ENCODE measurements at regions not wholly inside any gene's neighbourhood (a gene's known extent, or its start where the extent isn't known, plus 50 kb on each side); places are given as distances from the start of the nearest gene placed in this dataset.

DNA sequence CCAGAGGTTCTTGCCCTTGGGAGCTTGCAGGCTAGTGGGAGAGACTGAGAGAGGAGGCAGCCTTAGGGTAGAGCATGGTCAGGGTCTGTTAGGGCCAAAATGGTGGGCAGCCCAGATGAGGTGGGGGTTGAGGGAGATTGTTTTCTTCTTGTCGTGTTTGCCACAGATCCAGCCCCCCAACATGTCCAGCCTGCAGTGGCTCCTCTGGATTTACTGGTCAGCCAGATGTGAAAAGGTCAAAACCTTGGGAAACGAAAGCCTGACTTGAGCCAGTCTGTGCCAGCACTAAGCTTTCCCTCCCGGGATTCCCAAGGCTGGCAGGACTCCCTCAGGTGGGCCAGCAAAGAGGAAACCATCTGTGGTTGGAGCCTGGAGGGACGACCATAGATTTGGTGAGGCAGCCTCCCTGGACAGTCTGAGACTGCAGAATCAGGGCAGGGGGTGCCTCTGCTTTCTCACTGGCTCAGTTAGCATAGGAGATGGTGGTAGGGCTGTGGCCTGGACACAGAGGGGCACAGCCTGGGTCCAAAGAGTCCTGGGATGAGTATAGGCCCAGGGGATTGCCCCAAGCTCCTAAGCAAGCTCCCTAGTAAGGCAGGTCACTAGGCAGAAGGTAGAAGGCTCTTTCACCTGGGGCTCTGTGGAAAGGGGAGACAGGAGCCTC lies 51.2 kb upstream of the PRR23C start:
- no peaks in the 10 kb centered on the region for H4K20me1 ChIP-seq (ENCODE audit: control insufficient read depth, extremely low read depth, insufficient read depth, low read length)
- DNase-seq (ENCODE audit: low read depth in 2 of 2), result no peak
- H3K36me3 ChIP-seq (ENCODE audit: control insufficient read depth, insufficient read depth, low read length), result no peaks in the 10 kb centered on the region
- no peaks in the 10 kb centered on the region for H3K4me1 ChIP-seq (ENCODE audit: control insufficient read depth, extremely low read depth, insufficient read depth, low read length)
- no peaks in the 10 kb centered on the region for H3K79me2 ChIP-seq (ENCODE audit: control insufficient read depth, insufficient read depth, low read length)
- no peak overlapping the region for H3K4me2 ChIP-seq (ENCODE audit: extremely low read depth, insufficient read depth, low read length)
- H3K27ac ChIP-seq (ENCODE audit: insufficient read depth, low read length), result no peak overlapping the region
- H3K27me3 ChIP-seq (ENCODE audit: control insufficient read depth, insufficient read depth, low read length), result no peaks in the 10 kb centered on the region
- H3K4me3 ChIP-seq (replicated peaks in 1 of 4; ENCODE audit: control extremely low read depth in 1 of 4, insufficient read depth in 1 of 4, low read depth in 3 of 4, low read length in 4 of 4), result no peak overlapping the region
- H2AFZ ChIP-seq (ENCODE audit: low read length), result no peak overlapping the region
- TF ChIP-seq EZH2 (IDR thresholded peaks at IDR 0.05; ENCODE audit: low read length, missing control alignments), result no peak
- TF ChIP-seq, protein P1, sequence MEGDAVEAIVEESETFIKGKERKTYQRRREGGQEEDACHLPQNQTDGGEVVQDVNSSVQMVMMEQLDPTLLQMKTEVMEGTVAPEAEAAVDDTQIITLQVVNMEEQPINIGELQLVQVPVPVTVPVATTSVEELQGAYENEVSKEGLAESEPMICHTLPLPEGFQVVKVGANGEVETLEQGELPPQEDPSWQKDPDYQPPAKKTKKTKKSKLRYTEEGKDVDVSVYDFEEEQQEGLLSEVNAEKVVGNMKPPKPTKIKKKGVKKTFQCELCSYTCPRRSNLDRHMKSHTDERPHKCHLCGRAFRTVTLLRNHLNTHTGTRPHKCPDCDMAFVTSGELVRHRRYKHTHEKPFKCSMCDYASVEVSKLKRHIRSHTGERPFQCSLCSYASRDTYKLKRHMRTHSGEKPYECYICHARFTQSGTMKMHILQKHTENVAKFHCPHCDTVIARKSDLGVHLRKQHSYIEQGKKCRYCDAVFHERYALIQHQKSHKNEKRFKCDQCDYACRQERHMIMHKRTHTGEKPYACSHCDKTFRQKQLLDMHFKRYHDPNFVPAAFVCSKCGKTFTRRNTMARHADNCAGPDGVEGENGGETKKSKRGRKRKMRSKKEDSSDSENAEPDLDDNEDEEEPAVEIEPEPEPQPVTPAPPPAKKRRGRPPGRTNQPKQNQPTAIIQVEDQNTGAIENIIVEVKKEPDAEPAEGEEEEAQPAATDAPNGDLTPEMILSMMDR (conservative IDR thresholded peaks at IDR 0.05 in 1 of 2, IDR thresholded peaks at IDR 0.05 in 1 of 2; ENCODE audit: low read depth in 1 of 2, low read length in 2 of 2), result no peak
- no peak overlapping the region for H3K9ac ChIP-seq (ENCODE audit: insufficient read depth, low read length)
- no peaks in the 10 kb centered on the region for H3K9me3 ChIP-seq (ENCODE audit: control insufficient read depth, insufficient read depth, low read depth, low read length)

DNA sequence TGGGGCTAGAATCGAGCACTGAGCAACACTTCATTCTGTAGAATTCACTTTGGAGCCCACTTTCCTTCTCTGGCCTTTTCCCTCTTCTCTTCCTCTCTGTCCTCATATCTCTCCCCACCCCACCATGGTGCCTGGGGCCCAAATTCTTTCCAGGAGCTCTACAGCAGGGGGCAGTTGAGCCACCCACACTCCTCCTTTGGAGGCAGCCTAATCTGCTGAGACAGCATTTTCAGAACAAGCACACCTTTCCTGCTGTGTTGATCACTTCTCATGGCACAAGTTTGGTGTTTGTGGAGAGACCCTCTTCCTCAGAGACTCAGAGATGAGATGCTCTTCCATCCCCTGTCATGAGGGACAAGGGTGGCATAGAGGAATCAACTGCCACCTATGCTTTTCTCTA lies 52.0 kb upstream of the PRR23C start:
- no peaks in the 10 kb centered on the region for H3K4me1 ChIP-seq (ENCODE audit: control insufficient read depth, extremely low read depth, insufficient read depth, low read length)
- no peak overlapping the region for H3K4me3 ChIP-seq (replicated peaks in 1 of 4; ENCODE audit: control extremely low read depth in 1 of 4, insufficient read depth in 1 of 4, low read depth in 3 of 4, low read length in 4 of 4)
- no peak overlapping the region for H3K27ac ChIP-seq (ENCODE audit: insufficient read depth, low read length)
- no peak overlapping the region for H2AFZ ChIP-seq (ENCODE audit: low read length)
- H3K4me2 ChIP-seq (ENCODE audit: extremely low read depth, insufficient read depth, low read length), result no peak overlapping the region
- no peak overlapping the region for H3K9ac ChIP-seq (ENCODE audit: insufficient read depth, low read length)
- H4K20me1 ChIP-seq (ENCODE audit: control insufficient read depth, extremely low read depth, insufficient read depth, low read length), result no peaks in the 10 kb centered on the region
- DNase-seq (ENCODE audit: low read depth in 2 of 2), result no peak
- no peak for TF ChIP-seq EZH2 (IDR thresholded peaks at IDR 0.05; ENCODE audit: low read length, missing control alignments)
- TF ChIP-seq, protein P1 (conservative IDR thresholded peaks at IDR 0.05 in 1 of 2, IDR thresholded peaks at IDR 0.05 in 1 of 2; ENCODE audit: low read depth in 1 of 2, low read length in 2 of 2), result no peak
- no peaks in the 10 kb centered on the region for H3K79me2 ChIP-seq (ENCODE audit: control insufficient read depth, insufficient read depth, low read length)
- no peaks in the 10 kb centered on the region for H3K36me3 ChIP-seq (ENCODE audit: control insufficient read depth, insufficient read depth, low read length)
- no peaks in the 10 kb centered on the region for H3K27me3 ChIP-seq (ENCODE audit: control insufficient read depth, insufficient read depth, low read length)
- no peaks in the 10 kb centered on the region for H3K9me3 ChIP-seq (ENCODE audit: control insufficient read depth, insufficient read depth, low read depth, low read length)

DNA sequence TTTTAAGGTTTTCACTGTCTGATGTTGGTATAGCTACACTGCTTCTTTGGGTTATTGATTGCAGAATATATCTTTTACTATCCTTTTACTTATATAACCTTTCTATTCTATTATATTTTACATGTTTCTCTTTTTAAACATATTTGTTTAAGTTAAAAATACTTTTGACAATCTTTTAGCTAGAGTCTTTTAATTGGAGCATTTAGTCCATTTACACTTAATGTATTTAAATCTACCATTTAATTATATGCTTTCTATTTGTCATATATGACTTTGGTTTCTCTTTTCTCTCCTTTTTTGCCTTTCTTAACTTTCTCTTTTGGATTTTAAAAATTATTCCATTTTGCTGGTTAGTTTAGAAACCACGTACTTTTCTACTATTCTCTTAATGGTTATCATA lies 53.7 kb upstream of the PRR23C start:
- Histone ChIP-seq H3K27me3 (ENCODE audit: control insufficient read depth, insufficient read depth, low read length) (no peaks in the 10 kb centered on the region), H3K4me3 (replicated peaks in 1 of 4; ENCODE audit: control extremely low read depth in 1 of 4, insufficient read depth in 1 of 4, low read depth in 3 of 4, low read length in 4 of 4) (no peak overlapping the region), H3K79me2 (ENCODE audit: control insufficient read depth, insufficient read depth, low read length) (no peaks in the 10 kb centered on the region), H3K9me3 (ENCODE audit: control insufficient read depth, insufficient read depth, low read depth, low read length) (no peaks in the 10 kb centered on the region), H4K20me1 (ENCODE audit: control insufficient read depth, extremely low read depth, insufficient read depth, low read length) (no peaks in the 10 kb centered on the region), H3K27ac (ENCODE audit: insufficient read depth, low read length) (no peak overlapping the region), H3K36me3 (ENCODE audit: control insufficient read depth, insufficient read depth, low read length) (no peaks in the 10 kb centered on the region), H3K4me2 (ENCODE audit: extremely low read depth, insufficient read depth, low read length) (no peak overlapping the region), H2AFZ (ENCODE audit: low read length) (no peak overlapping the region), H3K9ac (ENCODE audit: insufficient read depth, low read length) (no peak overlapping the region), H3K4me1 (ENCODE audit: control insufficient read depth, extremely low read depth, insufficient read depth, low read length) (no peaks in the 10 kb centered on the region)
- DNase-seq (ENCODE audit: low read depth in 2 of 2), result no peak
- TF ChIP-seq, protein P1 (conservative IDR thresholded peaks at IDR 0.05 in 1 of 2, IDR thresholded peaks at IDR 0.05 in 1 of 2; ENCODE audit: low read depth in 1 of 2, low read length in 2 of 2), result no peak
- no peak for TF ChIP-seq EZH2 (IDR thresholded peaks at IDR 0.05; ENCODE audit: low read length, missing control alignments)

Data from fibroblast of lung (primary cell).